A549 (cell line): ENCODE measurements at regions not wholly inside any gene's neighbourhood (a gene's known extent, or its start where the extent isn't known, plus 50 kb on each side); places are given as distances from the start of the nearest gene placed in this dataset.

Experiments
- ATAC-seq, 2 experiments: fragments of 200-7000 bp in 1 of 2; fragments of >200 bp in 1 of 2; cut with Nextera tagmentation in 1 of 2; cut with Tn5 transposase in 1 of 2; 3 replicates each; pipeline versions ENCODE4 v1.8.0 to v1.9.1; 2018 to 2020; ENCODE audit warnings: mild to moderate bottlenecking in 1 of 2, moderate library complexity in 1 of 2
- CTCF ChIA-PET: fragments of 300-600 bp; sonication (Branson Sonifier 250); formaldehyde crosslinking; extraction: SDS; loops from one replicate; lab custom pipeline; 2021; ENCODE audit warnings: antibody characterized with exemption, inconsistent platforms; lab: Yijun Ruan, JAX
- POLR2A ChIA-PET: fragments of 350-600 bp; formaldehyde crosslinking; extraction: SDS; loops from one replicate; lab custom pipeline; 2021; ENCODE audit warnings: antibody characterized with exemption, inconsistent platforms; lab: Yijun Ruan, JAX
- DNase-seq, 2 experiments: peaks; one replicate each; pipeline versions ENCODE4 v3.0.0 to v3.0.0-alpha.2; 2011 to 2016; ENCODE audit warnings: low read depth in 1 of 2, low spot score in 1 of 2
- FAIRE-seq: peaks from 2 replicates; lab custom pipeline; 2011; peaks lifted over from hg19 to GRCh38; lab: Jason Lieb, UNC
- H3K27ac ChIP-seq, 2 experiments: fragments of >200 bp; sonication (Bioruptor Twin); formaldehyde crosslinking; 3 replicates each; pipeline ENCODE4 v1.5.1; 2016 to 2017
- H3K4me1 ChIP-seq: fragments of >200 bp; sonication (Bioruptor Twin); formaldehyde crosslinking; 3 replicates; pipeline ENCODE4 v1.6.1; 2016
- H3K4me2 ChIP-seq: fragments of >200 bp; sonication (Bioruptor Twin); formaldehyde crosslinking; 3 replicates; pipeline ENCODE4 v1.6.1; 2016
- H3K4me3 ChIP-seq: fragments of >200 bp; sonication (Bioruptor Twin); formaldehyde crosslinking; 3 replicates; pipeline ENCODE4 v1.5.1; 2016
- H3K9me3 ChIP-seq: fragments of >200 bp; sonication (Bioruptor Twin); formaldehyde crosslinking; 3 replicates; pipeline ENCODE4 v1.6.1; 2016
- BHLHE40 ChIP-seq: IDR thresholded peaks from 2 replicates; pipeline ENCODE4 v1.6.1; 2012; ENCODE audit warnings: low read depth, low read length, inconsistent platforms
- CBX8 ChIP-seq: fragments of 200-600 bp; sonication (generic); IDR thresholded peaks from 2 replicates; pipeline ENCODE4 v1.6.1; 2016
- CHD4 ChIP-seq: fragments of 200-600 bp; sonication (generic); IDR thresholded peaks from 2 replicates; pipeline ENCODE4 v1.6.1; 2016; ENCODE audit warnings: antibody characterized with exemption, mild to moderate bottlenecking, borderline replicate concordance
- EHF ChIP-seq: fragments of 250-450 bp; sonication (Bioruptor Pico); IDR thresholded peaks from 2 replicates; pipeline ENCODE4 v1.5.0; 2020; ENCODE audit warnings: mild to moderate bottlenecking
- EHMT2 ChIP-seq: fragments of 200-600 bp; sonication (generic); IDR thresholded peaks from 2 replicates; pipeline ENCODE4 v1.6.1; 2016; ENCODE audit warnings: antibody characterized with exemption, low read depth, mild to moderate bottlenecking, moderate library complexity
- ESRRA ChIP-seq: fragments of 150-350 bp; IDR thresholded peaks from 2 replicates; pipeline ENCODE4 v1.6.1; 2014; ENCODE audit warnings: mild to moderate bottlenecking, low read length, borderline replicate concordance
- HOXA7 ChIP-seq: fragments of 250-450 bp; sonication (Bioruptor Pico); IDR thresholded peaks from 2 replicates; pipeline ENCODE4 v1.5.0; 2020; ENCODE audit warnings: mild to moderate bottlenecking, moderate library complexity
- HOXB13 ChIP-seq: fragments of 250-450 bp; sonication (Bioruptor Pico); IDR thresholded peaks from 2 replicates; pipeline ENCODE4 v1.5.0; 2020; ENCODE audit warnings: low read depth, mild to moderate bottlenecking, moderate library complexity
- JUN ChIP-seq, 2 experiments: fragments of >200 bp; sonication (Bioruptor Twin); formaldehyde crosslinking; IDR thresholded peaks; 2 replicates in 1 of 2; 3 replicates in 1 of 2; pipeline ENCODE4 v1.6.1; 2016 to 2017
- KDM1A ChIP-seq: fragments of 200-600 bp; sonication (generic); IDR thresholded peaks from 2 replicates; pipeline ENCODE4 v1.6.1; 2016; ENCODE audit warnings: low read depth, mild to moderate bottlenecking
- KDM5A ChIP-seq: fragments of 200-600 bp; sonication (generic); IDR thresholded peaks from 2 replicates; pipeline ENCODE4 v1.6.1; 2016; ENCODE audit warnings: antibody characterized with exemption, mild to moderate bottlenecking
- MYC ChIP-seq: IDR thresholded peaks from 2 replicates; pipeline ENCODE4 v1.6.1; 2012; ENCODE audit warnings: mild to moderate bottlenecking, inconsistent platforms, low read length, improper control_type of control experiment, borderline replicate concordance
- NFE2L2 ChIP-seq: fragments of 150-350 bp; conservative IDR thresholded peaks from 2 replicates; pipeline ENCODE4 v1.6.1; 2014; ENCODE audit warnings: low read length
- PHF8 ChIP-seq: fragments of 200-600 bp; sonication (generic); IDR thresholded peaks from 2 replicates; pipeline ENCODE4 v1.6.1; 2016; ENCODE audit warnings: low read depth, mild to moderate bottlenecking, antibody characterized with exemption, moderate library complexity, borderline replicate concordance
- POLR2A ChIP-seq: IDR thresholded peaks from 2 replicates; pipeline ENCODE4 v1.6.1; 2012; ENCODE audit warnings: mild to moderate bottlenecking, low read length
- RAD21 ChIP-seq, 2 experiments: fragments of >200 bp in 1 of 2; sonication (Bioruptor Twin) in 1 of 2; formaldehyde crosslinking in 1 of 2; IDR thresholded peaks in 1 of 2; conservative IDR thresholded peaks in 1 of 2; 2 replicates in 1 of 2; 3 replicates in 1 of 2; pipeline ENCODE4 v1.6.1; 2012 to 2018; ENCODE audit warnings: inconsistent platforms in 1 of 2
- RCOR1 ChIP-seq: fragments of 150-350 bp; IDR thresholded peaks from 2 replicates; pipeline ENCODE4 v1.6.1; 2014; ENCODE audit warnings: antibody characterized with exemption, low read length, low read depth
- RNF2 ChIP-seq: fragments of 200-600 bp; sonication (generic); IDR thresholded peaks from 2 replicates; pipeline ENCODE4 v1.6.1; 2016; ENCODE audit warnings: low read depth, mild to moderate bottlenecking, antibody characterized with exemption, moderate library complexity, borderline replicate concordance
- TFCP2L1 ChIP-seq: fragments of 250-450 bp; sonication (Bioruptor Pico); IDR thresholded peaks from 2 replicates; pipeline ENCODE4 v1.5.0; 2021; ENCODE audit warnings: mild to moderate bottlenecking
- ZC3H11A ChIP-seq: fragments of 450-650 bp; IDR thresholded peaks from 2 replicates; pipeline ENCODE4 v1.6.1; 2014; ENCODE audit warnings: antibody characterized with exemption, mild to moderate bottlenecking
- ZNF302 ChIP-seq: fragments of 250-450 bp; sonication (Bioruptor Pico); IDR thresholded peaks from 2 replicates; pipeline ENCODE4 v1.9.0; 2021; ENCODE audit warnings: inconsistent platforms, mild to moderate bottlenecking, moderate library complexity
- WGBS: methylation state at CpG from one replicate; pipeline ENCODE4 v1.1.6; 2017; ENCODE audit errors: missing lambda C conversion rate; 5-methylcytosine and 5-hydroxymethylcytosine counted together
- TF ChIP-seq, protein P1 (sequence below): fragments of 250-450 bp; sonication (Bioruptor Pico); IDR thresholded peaks from 2 replicates; pipeline ENCODE4 v1.5.0; 2021; ENCODE audit warnings: mild to moderate bottlenecking, moderate library complexity, borderline replicate concordance
- TF ChIP-seq, protein P2 (sequence below): fragments of 250-450 bp; sonication (Bioruptor Pico); IDR thresholded peaks from 2 replicates; pipeline ENCODE4 v1.5.0; 2020; ENCODE audit warnings: low read depth, mild to moderate bottlenecking, moderate library complexity
- TF ChIP-seq, protein P3 (sequence below): fragments of >200 bp; sonication (Bioruptor Twin); formaldehyde crosslinking; IDR thresholded peaks from 3 replicates; pipeline ENCODE4 v1.5.1; 2016
- TF ChIP-seq, protein P4 (sequence below): fragments of >200 bp; sonication (Bioruptor Twin); formaldehyde crosslinking; IDR thresholded peaks from 3 replicates; pipeline ENCODE4 v1.6.1; 2016
- TF ChIP-seq, protein P5 (sequence below): IDR thresholded peaks from 2 replicates; pipeline ENCODE4 v1.6.1; 2012

DNA sequence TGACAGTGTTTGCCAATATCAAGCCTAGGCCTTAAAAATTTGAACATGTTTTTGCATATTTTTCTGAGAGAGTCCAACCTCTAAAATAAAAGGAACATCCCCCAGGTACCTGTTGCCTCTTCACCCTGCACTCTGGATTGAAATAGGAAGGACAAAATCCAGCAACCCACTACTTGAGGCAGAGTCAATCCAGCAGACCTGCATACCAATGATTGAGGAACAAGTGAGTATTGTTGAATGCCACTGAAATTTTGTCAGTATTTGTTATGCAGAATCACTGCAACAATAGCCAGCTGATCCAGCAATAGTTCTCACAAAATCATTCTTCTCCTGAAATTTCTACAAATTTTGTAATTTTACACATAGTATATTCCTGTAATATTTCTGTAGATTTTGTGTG is 460.6 kb upstream of the FOXG1 start:
- ChIA-PET POLR2A (no interaction called here), CTCF (no interaction called here)
- Histone ChIP-seq H3K9me3 (no peaks in the 10 kb centered on the region; the same call in 2 of the 3 replicates), H3K4me3 (no peak overlapping the region), H3K4me1 (peaks cover 18% of the 10 kb centered on the region; the same call in 2 of the 3 replicates), H3K4me2 (no peak overlapping the region), H3K27ac (no peak overlapping the region)
- TF ChIP-seq, protein P1, sequence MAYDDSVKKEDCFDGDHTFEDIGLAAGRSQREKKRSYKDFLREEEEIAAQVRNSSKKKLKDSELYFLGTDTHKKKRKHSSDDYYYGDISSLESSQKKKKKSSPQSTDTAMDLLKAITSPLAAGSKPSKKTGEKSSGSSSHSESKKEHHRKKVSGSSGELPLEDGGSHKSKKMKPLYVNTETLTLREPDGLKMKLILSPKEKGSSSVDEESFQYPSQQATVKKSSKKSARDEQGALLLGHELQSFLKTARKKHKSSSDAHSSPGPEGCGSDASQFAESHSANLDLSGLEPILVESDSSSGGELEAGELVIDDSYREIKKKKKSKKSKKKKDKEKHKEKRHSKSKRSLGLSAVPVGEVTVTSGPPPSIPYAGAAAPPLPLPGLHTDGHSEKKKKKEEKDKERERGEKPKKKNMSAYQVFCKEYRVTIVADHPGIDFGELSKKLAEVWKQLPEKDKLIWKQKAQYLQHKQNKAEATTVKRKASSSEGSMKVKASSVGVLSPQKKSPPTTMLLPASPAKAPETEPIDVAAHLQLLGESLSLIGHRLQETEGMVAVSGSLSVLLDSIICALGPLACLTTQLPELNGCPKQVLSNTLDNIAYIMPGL (CRISPR knock-in tag), result no peak
- no peak for TF ChIP-seq RNF2
- TF ChIP-seq CHD4, result no peak
- TF ChIP-seq KDM5A, result no peak
- TF ChIP-seq BHLHE40, result no peak
- no peak for TF ChIP-seq ZNF302 (CRISPR knock-in tag)
- no peak for TF ChIP-seq PHF8
- TF ChIP-seq RCOR1, result no peak
- TF ChIP-seq EHMT2, result no peak
- TF ChIP-seq, protein P2, sequence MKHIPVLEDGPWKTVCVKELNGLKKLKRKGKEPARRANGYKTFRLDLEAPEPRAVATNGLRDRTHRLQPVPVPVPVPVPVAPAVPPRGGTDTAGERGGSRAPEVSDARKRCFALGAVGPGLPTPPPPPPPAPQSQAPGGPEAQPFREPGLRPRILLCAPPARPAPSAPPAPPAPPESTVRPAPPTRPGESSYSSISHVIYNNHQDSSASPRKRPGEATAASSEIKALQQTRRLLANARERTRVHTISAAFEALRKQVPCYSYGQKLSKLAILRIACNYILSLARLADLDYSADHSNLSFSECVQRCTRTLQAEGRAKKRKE, result no peak
- TF ChIP-seq, protein P3, sequence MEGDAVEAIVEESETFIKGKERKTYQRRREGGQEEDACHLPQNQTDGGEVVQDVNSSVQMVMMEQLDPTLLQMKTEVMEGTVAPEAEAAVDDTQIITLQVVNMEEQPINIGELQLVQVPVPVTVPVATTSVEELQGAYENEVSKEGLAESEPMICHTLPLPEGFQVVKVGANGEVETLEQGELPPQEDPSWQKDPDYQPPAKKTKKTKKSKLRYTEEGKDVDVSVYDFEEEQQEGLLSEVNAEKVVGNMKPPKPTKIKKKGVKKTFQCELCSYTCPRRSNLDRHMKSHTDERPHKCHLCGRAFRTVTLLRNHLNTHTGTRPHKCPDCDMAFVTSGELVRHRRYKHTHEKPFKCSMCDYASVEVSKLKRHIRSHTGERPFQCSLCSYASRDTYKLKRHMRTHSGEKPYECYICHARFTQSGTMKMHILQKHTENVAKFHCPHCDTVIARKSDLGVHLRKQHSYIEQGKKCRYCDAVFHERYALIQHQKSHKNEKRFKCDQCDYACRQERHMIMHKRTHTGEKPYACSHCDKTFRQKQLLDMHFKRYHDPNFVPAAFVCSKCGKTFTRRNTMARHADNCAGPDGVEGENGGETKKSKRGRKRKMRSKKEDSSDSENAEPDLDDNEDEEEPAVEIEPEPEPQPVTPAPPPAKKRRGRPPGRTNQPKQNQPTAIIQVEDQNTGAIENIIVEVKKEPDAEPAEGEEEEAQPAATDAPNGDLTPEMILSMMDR, result no peak
- no peak for TF ChIP-seq NFE2L2
- DNase-seq (no peak), ATAC-seq (no peak), FAIRE-seq (no peak)

DNA sequence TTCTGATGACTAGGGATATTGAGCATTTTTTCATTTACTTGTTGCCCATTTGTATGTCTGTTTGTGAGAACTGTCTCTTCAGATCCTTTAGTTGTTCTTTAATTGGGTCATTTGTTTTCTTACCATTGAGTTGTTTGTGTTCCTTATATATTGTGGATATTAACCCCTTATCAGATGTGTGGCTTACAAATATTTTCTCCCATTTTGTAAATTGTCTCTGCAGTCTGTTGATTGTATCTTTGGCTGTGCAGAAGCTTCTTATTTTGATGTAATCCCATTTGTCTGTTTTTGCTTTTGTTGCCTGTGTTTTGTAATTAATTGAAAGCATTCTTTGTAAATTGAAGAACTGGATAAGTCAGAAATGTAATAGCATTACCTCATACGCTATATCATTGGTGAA is 459.1 kb upstream of the FOXG1 start:
- Histone ChIP-seq H3K4me1 (peaks cover 18% of the 10 kb centered on the region; the same call in 2 of the 3 replicates), H3K9me3 (peaks cover 3% of the 10 kb centered on the region; the same call in 2 of the 3 replicates), H3K4me3 (no peak overlapping the region), H3K4me2 (no peak overlapping the region), H3K27ac (no peak overlapping the region; a peak in 1 of 6 replicates)
- no peak for TF ChIP-seq ESRRA
- TF ChIP-seq JUN (IDR thresholded peaks at IDR 0.05), result no peak
- TF ChIP-seq POLR2A, result no peak
- TF ChIP-seq TFCP2L1 (CRISPR knock-in tag), result no peak
- TF ChIP-seq, protein P4, sequence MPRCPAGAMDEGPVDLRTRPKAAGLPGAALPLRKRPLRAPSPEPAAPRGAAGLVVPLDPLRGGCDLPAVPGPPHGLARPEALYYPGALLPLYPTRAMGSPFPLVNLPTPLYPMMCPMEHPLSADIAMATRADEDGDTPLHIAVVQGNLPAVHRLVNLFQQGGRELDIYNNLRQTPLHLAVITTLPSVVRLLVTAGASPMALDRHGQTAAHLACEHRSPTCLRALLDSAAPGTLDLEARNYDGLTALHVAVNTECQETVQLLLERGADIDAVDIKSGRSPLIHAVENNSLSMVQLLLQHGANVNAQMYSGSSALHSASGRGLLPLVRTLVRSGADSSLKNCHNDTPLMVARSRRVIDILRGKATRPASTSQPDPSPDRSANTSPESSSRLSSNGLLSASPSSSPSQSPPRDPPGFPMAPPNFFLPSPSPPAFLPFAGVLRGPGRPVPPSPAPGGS, result no peak
- no peak for TF ChIP-seq KDM1A
- CTCF ChIA-PET, result no interaction called here
- FAIRE-seq (no peak), DNase-seq (no peak), ATAC-seq (no peak)
- 76% methylated on average over 1 of the region's 1 CpG for WGBS
- POLR2A ChIA-PET, result no interaction called here

DNA sequence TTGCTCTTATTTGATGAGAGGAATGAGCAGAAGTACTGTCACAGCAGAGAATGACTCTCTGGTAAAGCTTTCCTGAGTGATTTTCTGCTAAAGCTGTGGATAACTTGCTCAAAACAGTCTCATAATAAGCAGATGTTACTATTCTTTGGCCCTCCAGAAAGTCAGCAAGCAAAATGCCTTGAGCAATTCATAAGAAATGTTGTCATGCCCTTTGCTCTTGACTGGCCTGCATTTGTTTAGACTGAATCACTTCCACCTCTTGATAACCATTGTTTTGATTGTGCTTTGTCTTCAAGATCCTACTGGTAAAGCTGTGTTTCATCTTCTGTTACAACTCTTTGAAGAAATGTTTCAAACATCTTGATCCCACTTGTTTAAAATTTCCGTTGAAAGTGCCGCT is 457.9 kb upstream of the FOXG1 start:
- DNase-seq (peak in 1 of 2 experiments; percentile 67), ATAC-seq (peak; percentile 64 to 75; a peak in 5 of 6 replicates), FAIRE-seq (no peak)
- peak overlapping the region; percentile 43 for H3K4me2 ChIP-seq
- ChIA-PET CTCF (no interaction called here), POLR2A (interaction anchor here (0.7 kb wide), 1 partner anchor 73 kb away, joined by 7 read pairs; no protein-coding TSS in a partner anchor)
- WGBS, result 37% methylated on average over 2 of the region's 2 CpGs
- H3K4me1 ChIP-seq, result peaks cover 14% of the 10 kb centered on the region; the same call in 2 of the 3 replicates
- H3K9me3 ChIP-seq, result peaks cover 3% of the 10 kb centered on the region; the same call in 2 of the 3 replicates
- H3K27ac ChIP-seq, result peak overlapping the region; percentile 49 to 73
- H3K4me3 ChIP-seq, result no peak overlapping the region
- TF ChIP-seq HOXA7 (CRISPR knock-in tag) (no peak), CBX8 (no peak), MYC (no peak), ZC3H11A (no peak), ZNF302 (CRISPR knock-in tag) (no peak), EHF (CRISPR knock-in tag) (no peak), POLR2A (no peak), HOXB13 (no peak), RAD21 (conservative IDR thresholded peaks at IDR 0.05 in 1 of 2, IDR thresholded peaks at IDR 0.05 in 1 of 2) (no peak; a peak in 1 of 5 replicates)
- TF ChIP-seq, protein P1 (CRISPR knock-in tag), result no peak
- TF ChIP-seq, protein P5, sequence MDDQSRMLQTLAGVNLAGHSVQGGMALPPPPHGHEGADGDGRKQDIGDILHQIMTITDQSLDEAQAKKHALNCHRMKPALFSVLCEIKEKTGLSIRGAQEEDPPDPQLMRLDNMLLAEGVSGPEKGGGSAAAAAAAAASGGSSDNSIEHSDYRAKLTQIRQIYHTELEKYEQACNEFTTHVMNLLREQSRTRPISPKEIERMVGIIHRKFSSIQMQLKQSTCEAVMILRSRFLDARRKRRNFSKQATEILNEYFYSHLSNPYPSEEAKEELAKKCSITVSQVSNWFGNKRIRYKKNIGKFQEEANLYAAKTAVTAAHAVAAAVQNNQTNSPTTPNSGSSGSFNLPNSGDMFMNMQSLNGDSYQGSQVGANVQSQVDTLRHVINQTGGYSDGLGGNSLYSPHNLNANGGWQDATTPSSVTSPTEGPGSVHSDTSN, result no peak
